Body of pancreas (tissue), 4 donors: ENCODE measurements at regions not wholly inside any gene's neighbourhood (a gene's known extent, or its start where the extent isn't known, plus 50 kb on each side); places are given as distances from the start of the nearest gene placed in this dataset.

Experiments
- POLR2A ChIP-seq, 3 donors: fragments of 450-650 bp; IDR thresholded peaks; one replicate each; pipeline ENCODE4 v1.6.1; 2016; ENCODE audit warnings: antibody characterized with exemption in 3 of 3, mild to moderate bottlenecking in 2 of 3
- TF ChIP-seq, protein P1 (sequence below), 7 experiments: fragments of 450-650 bp in 4 of 7; fragments of 200-600 bp in 3 of 7; sonication (generic) in 3 of 7; IDR thresholded peaks; one replicate each; pipeline ENCODE4 v1.5.1; 2016 to 2019; ENCODE audit warnings: antibody characterized with exemption in 7 of 7

DNA sequence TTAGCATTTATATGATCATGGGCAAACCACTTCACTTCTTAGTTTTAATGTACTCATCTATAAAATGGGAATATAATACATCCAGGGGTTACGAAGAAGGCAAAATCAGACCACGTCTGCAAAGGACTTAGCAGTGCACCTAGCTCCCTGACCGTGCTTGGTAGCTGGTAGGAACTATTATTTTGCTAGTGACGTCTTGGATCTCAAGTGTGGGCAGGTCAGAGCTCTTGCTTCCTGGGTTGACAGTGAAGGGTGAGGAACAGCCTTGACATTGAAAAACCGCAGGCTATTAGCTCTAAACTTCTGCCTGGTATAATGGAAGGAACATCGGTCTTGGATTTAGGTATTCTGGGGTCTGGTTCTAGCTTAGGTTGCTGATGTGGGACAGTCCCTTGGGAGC, 89.3 kb upstream of the MED13L start:
- TF ChIP-seq, protein P1, sequence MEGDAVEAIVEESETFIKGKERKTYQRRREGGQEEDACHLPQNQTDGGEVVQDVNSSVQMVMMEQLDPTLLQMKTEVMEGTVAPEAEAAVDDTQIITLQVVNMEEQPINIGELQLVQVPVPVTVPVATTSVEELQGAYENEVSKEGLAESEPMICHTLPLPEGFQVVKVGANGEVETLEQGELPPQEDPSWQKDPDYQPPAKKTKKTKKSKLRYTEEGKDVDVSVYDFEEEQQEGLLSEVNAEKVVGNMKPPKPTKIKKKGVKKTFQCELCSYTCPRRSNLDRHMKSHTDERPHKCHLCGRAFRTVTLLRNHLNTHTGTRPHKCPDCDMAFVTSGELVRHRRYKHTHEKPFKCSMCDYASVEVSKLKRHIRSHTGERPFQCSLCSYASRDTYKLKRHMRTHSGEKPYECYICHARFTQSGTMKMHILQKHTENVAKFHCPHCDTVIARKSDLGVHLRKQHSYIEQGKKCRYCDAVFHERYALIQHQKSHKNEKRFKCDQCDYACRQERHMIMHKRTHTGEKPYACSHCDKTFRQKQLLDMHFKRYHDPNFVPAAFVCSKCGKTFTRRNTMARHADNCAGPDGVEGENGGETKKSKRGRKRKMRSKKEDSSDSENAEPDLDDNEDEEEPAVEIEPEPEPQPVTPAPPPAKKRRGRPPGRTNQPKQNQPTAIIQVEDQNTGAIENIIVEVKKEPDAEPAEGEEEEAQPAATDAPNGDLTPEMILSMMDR (IDR thresholded peaks at IDR 0.05) = no peak
- no peak for TF ChIP-seq POLR2A (IDR thresholded peaks at IDR 0.05)
